GM19397 (cell line): ENCODE measurements at regions not wholly inside any gene's neighbourhood (a gene's known extent, or its start where the extent isn't known, plus 50 kb on each side); places are given as distances from the start of the nearest gene placed in this dataset.
"Not testable (repeated sequence)": the region's sequence is repeated elsewhere in the genome, so short reads cannot be mapped to it uniquely, and the experiment has no call there.

ENCODE experiments used
- ATAC-seq: cut with Tn5 transposase; IDR thresholded peaks from one replicate; pipeline ENCODE4 v1.9.1; 2021; ENCODE audit warnings: mild to moderate bottlenecking, moderate library complexity; ENCODE audit not compliant: unreplicated experiment

GRCh38 chr5:100641833-100642232 is 106.7 kb downstream of the FAM174A start:
- no peak for ATAC-seq

- ATAC-seq: no peak
Observed at GRCh38 chr5:100643473-100643872, 108.3 kb downstream of the FAM174A start.

- no peak for ATAC-seq
Observed at GRCh38 chr5:100644185-100644584, 109.0 kb downstream of the FAM174A start.

- ATAC-seq: no peak
Observed at GRCh38 chr5:100644776-100645175, 109.6 kb downstream of the FAM174A start.

- ATAC-seq: no peak
Observed at GRCh38 chr5:100646011-100646410, 110.8 kb downstream of the FAM174A start.

- ATAC-seq: no peak
Observed at GRCh38 chr5:100646691-100647090, 111.5 kb downstream of the FAM174A start.

- ATAC-seq: peak; percentile 62
Observed at GRCh38 chr5:100647461-100648230, 112.5 kb downstream of the FAM174A start.

- ATAC-seq: no peak
Observed at GRCh38 chr5:100654895-100655294, 119.7 kb downstream of the FAM174A start.

- not testable (repeated sequence) for ATAC-seq
Observed at GRCh38 chr5:100656771-100657170, 121.6 kb downstream of the FAM174A start.

- ATAC-seq: no peak
Observed at GRCh38 chr5:100659080-100659795, 124.1 kb downstream of the FAM174A start.

- ATAC-seq: no peak
Observed at GRCh38 chr5:100664140-100664539, 129.0 kb downstream of the FAM174A start.

- peak; percentile 61 for ATAC-seq
Observed at GRCh38 chr5:100667161-100667630, 132.0 kb downstream of the FAM174A start.

GRCh38 chr5:100668511-100668910 is 133.3 kb downstream of the FAM174A start:
- ATAC-seq: no peak

GRCh38 chr5:100676817-100677631 is 141.8 kb downstream of the FAM174A start:
- ATAC-seq: no peak

GRCh38 chr5:100682625-100683024 is 147.5 kb downstream of the FAM174A start:
- no peak for ATAC-seq

- no peak for ATAC-seq
Observed at GRCh38 chr5:100683881-100684280, 148.7 kb downstream of the FAM174A start.

GRCh38 chr5:100685122-100685521 is 149.9 kb downstream of the FAM174A start:
- ATAC-seq: not testable (repeated sequence)

GRCh38 chr5:100688834-100689233 is 153.7 kb downstream of the FAM174A start:
- not testable (repeated sequence) for ATAC-seq

GRCh38 chr5:100690036-100690560 is 154.9 kb downstream of the FAM174A start:
- no peak for ATAC-seq

GRCh38 chr5:100691085-100691484 is 155.9 kb downstream of the FAM174A start:
- ATAC-seq: no peak

- ATAC-seq: no peak
Observed at GRCh38 chr5:100691548-100691947, 156.4 kb downstream of the FAM174A start.
